ENCODE measurements at regions not wholly inside any gene's neighbourhood (a gene's known extent, or its start where the extent isn't known, plus 50 kb on each side); places are given as distances from the start of the nearest gene placed in this dataset.

- H3K36me3 ChIP-seq (ENCODE audit: insufficient read depth, low read length): no peaks in the 10 kb centered on the region
- H3K4me3 ChIP-seq (ENCODE audit: low read depth, low read length, poor library complexity, severe bottlenecking): no peak overlapping the region
- TF ChIP-seq, protein P1, sequence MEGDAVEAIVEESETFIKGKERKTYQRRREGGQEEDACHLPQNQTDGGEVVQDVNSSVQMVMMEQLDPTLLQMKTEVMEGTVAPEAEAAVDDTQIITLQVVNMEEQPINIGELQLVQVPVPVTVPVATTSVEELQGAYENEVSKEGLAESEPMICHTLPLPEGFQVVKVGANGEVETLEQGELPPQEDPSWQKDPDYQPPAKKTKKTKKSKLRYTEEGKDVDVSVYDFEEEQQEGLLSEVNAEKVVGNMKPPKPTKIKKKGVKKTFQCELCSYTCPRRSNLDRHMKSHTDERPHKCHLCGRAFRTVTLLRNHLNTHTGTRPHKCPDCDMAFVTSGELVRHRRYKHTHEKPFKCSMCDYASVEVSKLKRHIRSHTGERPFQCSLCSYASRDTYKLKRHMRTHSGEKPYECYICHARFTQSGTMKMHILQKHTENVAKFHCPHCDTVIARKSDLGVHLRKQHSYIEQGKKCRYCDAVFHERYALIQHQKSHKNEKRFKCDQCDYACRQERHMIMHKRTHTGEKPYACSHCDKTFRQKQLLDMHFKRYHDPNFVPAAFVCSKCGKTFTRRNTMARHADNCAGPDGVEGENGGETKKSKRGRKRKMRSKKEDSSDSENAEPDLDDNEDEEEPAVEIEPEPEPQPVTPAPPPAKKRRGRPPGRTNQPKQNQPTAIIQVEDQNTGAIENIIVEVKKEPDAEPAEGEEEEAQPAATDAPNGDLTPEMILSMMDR (IDR thresholded peaks at IDR 0.05; ENCODE audit: low read length): no peak
- TF ChIP-seq EZH2 (IDR thresholded peaks at IDR 0.05; ENCODE audit: borderline replicate concordance, low read length): no peak
- H3F3A ChIP-seq (ENCODE audit: insufficient read depth, low read length): no peaks in the 10 kb centered on the region
- no peaks in the 10 kb centered on the region for H3K9me2 ChIP-seq (ENCODE audit: low read depth, low read length)
- no peaks in the 10 kb centered on the region for H4K20me1 ChIP-seq (ENCODE audit: insufficient read depth, low read length)
- no peak overlapping the region for H3K4me2 ChIP-seq (ENCODE audit: low read length)
- H3K9me3 ChIP-seq (ENCODE audit: low read length): no peaks in the 10 kb centered on the region
- H3K27me3 ChIP-seq (ENCODE audit: insufficient read depth, low read length): no peaks in the 10 kb centered on the region
- H3K27ac ChIP-seq (ENCODE audit: low read depth, low read length, poor library complexity, severe bottlenecking): no peak overlapping the region
- no peaks in the 10 kb centered on the region for H3K79me2 ChIP-seq (ENCODE audit: insufficient read depth, low read length)
- no peak overlapping the region for H2AFZ ChIP-seq (ENCODE audit: low read length)
- no peaks in the 10 kb centered on the region for H3K4me1 ChIP-seq (ENCODE audit: insufficient read depth, low read length, severe bottlenecking)
- H3K9ac ChIP-seq (ENCODE audit: low read length): no peak overlapping the region
Observed at GRCh38 chr10:10609379-10609955, 408.2 kb upstream of the CELF2 start.

GRCh38 chr10:10610171-10610570 lies 407.5 kb upstream of the CELF2 start:
- H3K79me2 ChIP-seq (ENCODE audit: insufficient read depth, low read length): no peaks in the 10 kb centered on the region
- H3K36me3 ChIP-seq (ENCODE audit: insufficient read depth, low read length): no peaks in the 10 kb centered on the region
- no peaks in the 10 kb centered on the region for H4K20me1 ChIP-seq (ENCODE audit: insufficient read depth, low read length)
- TF ChIP-seq, protein P1 (IDR thresholded peaks at IDR 0.05; ENCODE audit: low read length): no peak
- no peak for TF ChIP-seq EZH2 (IDR thresholded peaks at IDR 0.05; ENCODE audit: borderline replicate concordance, low read length)
- no peaks in the 10 kb centered on the region for H3K9me2 ChIP-seq (ENCODE audit: low read depth, low read length)
- H3K4me2 ChIP-seq (ENCODE audit: low read length): no peak overlapping the region
- no peaks in the 10 kb centered on the region for H3K9me3 ChIP-seq (ENCODE audit: low read length)
- no peaks in the 10 kb centered on the region for H3F3A ChIP-seq (ENCODE audit: insufficient read depth, low read length)
- no peak overlapping the region for H3K27ac ChIP-seq (ENCODE audit: low read depth, low read length, poor library complexity, severe bottlenecking)
- no peaks in the 10 kb centered on the region for H3K4me1 ChIP-seq (ENCODE audit: insufficient read depth, low read length, severe bottlenecking)
- H2AFZ ChIP-seq (ENCODE audit: low read length): no peak overlapping the region
- H3K4me3 ChIP-seq (ENCODE audit: low read depth, low read length, poor library complexity, severe bottlenecking): no peak overlapping the region
- no peaks in the 10 kb centered on the region for H3K27me3 ChIP-seq (ENCODE audit: insufficient read depth, low read length)
- H3K9ac ChIP-seq (ENCODE audit: low read length): no peak overlapping the region

DNA sequence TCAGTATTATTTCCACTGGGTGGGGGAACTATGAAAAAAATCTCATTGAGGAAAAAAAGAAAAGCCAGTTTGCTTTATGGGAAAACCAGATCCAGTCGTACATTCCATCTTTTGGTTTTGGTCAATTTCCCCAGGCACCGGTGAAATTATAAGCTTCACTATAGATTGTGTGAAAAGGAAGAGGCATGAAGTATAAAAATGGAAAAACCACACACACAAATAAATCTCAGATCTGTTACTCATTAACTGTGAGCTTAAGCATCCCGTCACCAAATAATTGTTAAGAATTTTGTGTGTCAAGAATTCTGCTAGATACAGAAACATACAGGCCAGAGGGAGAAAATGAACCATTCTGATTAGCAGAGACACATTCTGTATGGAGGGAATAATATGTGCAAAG lies 405.5 kb upstream of the CELF2 start:
- TF ChIP-seq, protein P1 (IDR thresholded peaks at IDR 0.05; ENCODE audit: low read length): no peak
- TF ChIP-seq EZH2 (IDR thresholded peaks at IDR 0.05; ENCODE audit: borderline replicate concordance, low read length): no peak

More for the DNA sequence above, 405.5 kb upstream of the CELF2 start:
- H3F3A ChIP-seq (ENCODE audit: insufficient read depth, low read length): no peaks in the 10 kb centered on the region
- H3K4me3 ChIP-seq (ENCODE audit: low read depth, low read length, poor library complexity, severe bottlenecking): no peak overlapping the region
- no peak overlapping the region for H2AFZ ChIP-seq (ENCODE audit: low read length)
- H4K20me1 ChIP-seq (ENCODE audit: insufficient read depth, low read length): no peaks in the 10 kb centered on the region
- no peak overlapping the region for H3K4me2 ChIP-seq (ENCODE audit: low read length)
- H3K79me2 ChIP-seq (ENCODE audit: insufficient read depth, low read length): no peaks in the 10 kb centered on the region
- H3K36me3 ChIP-seq (ENCODE audit: insufficient read depth, low read length): no peaks in the 10 kb centered on the region
- H3K27me3 ChIP-seq (ENCODE audit: insufficient read depth, low read length): no peaks in the 10 kb centered on the region
- H3K9me3 ChIP-seq (ENCODE audit: low read length): no peaks in the 10 kb centered on the region
- no peak overlapping the region for H3K27ac ChIP-seq (ENCODE audit: low read depth, low read length, poor library complexity, severe bottlenecking)
- no peaks in the 10 kb centered on the region for H3K4me1 ChIP-seq (ENCODE audit: insufficient read depth, low read length, severe bottlenecking)
- no peaks in the 10 kb centered on the region for H3K9me2 ChIP-seq (ENCODE audit: low read depth, low read length)
- no peak overlapping the region for H3K9ac ChIP-seq (ENCODE audit: low read length)
